Spleen (tissue), 11 donors: ENCODE measurements at regions not wholly inside any gene's neighbourhood (a gene's known extent, or its start where the extent isn't known, plus 50 kb on each side); places are given as distances from the start of the nearest gene placed in this dataset.

ENCODE experiments used
- DNase-seq: peaks from one replicate; pipeline ENCODE4 v3.0.0-alpha.2; 2020
- H3K27ac ChIP-seq, 8 donors: fragments of 200-600 bp; sonication (generic) in 7 of 8; 1 replicate in 4 of 8; 2 replicates in 4 of 8; pipeline versions ENCODE4 v1.5.0 to v1.8.0; 2016 to 2021; ENCODE audit warnings: inconsistent platforms in 4 of 8, mild to moderate bottlenecking in 4 of 8, moderate library complexity in 1 of 8
- H3K27me3 ChIP-seq, 7 donors: fragments of 200-600 bp; sonication (generic) in 6 of 7; replicated peaks in 1 of 7; 1 replicate in 4 of 7; 2 replicates in 3 of 7; pipeline versions ENCODE4 v1.5.0 to v1.8.0; 2016 to 2021; ENCODE audit warnings: inconsistent platforms in 3 of 7, mild to moderate bottlenecking in 1 of 7
- H3K36me3 ChIP-seq, 6 donors: fragments of 200-600 bp; sonication (generic) in 5 of 6; 1 replicate in 4 of 6; 2 replicates in 2 of 6; pipeline versions ENCODE4 v1.5.0 to v1.8.0; 2016 to 2021; ENCODE audit warnings: inconsistent platforms in 2 of 6
- H3K4me1 ChIP-seq, 6 donors: fragments of 200-600 bp; sonication (generic) in 5 of 6; 1 replicate in 3 of 6; 2 replicates in 3 of 6; pipeline versions ENCODE4 v1.5.0 to v1.8.0; 2016 to 2021; ENCODE audit warnings: inconsistent platforms in 3 of 6
- H3K4me3 ChIP-seq, 8 donors: fragments of 200-600 bp; sonication (generic) in 7 of 8; 1 replicate in 4 of 8; 2 replicates in 4 of 8; pipeline versions ENCODE4 v1.5.0 to v1.8.0; 2016 to 2021; ENCODE audit warnings: inconsistent platforms in 4 of 8, mild to moderate bottlenecking in 4 of 8, moderate library complexity in 2 of 8
- H3K9me3 ChIP-seq, 8 donors: fragments of 200-600 bp; sonication (generic) in 7 of 8; 1 replicate in 4 of 8; 2 replicates in 4 of 8; pipeline versions ENCODE4 v1.5.0 to v1.8.0; 2016 to 2021; ENCODE audit warnings: inconsistent platforms in 4 of 8
- POLR2A ChIP-seq, 3 donors: fragments of 450-650 bp; IDR thresholded peaks; one replicate each; pipeline ENCODE4 v1.5.1; 2017; ENCODE audit warnings: antibody characterized with exemption in 3 of 3, mild to moderate bottlenecking in 1 of 3
- POLR2AphosphoS5 ChIP-seq, 3 donors: sonication (generic); formaldehyde crosslinking; IDR thresholded peaks; one replicate each; pipeline ENCODE4 v1.5.1; 2017; ENCODE audit warnings: antibody characterized with exemption in 3 of 3
- WGBS, 5 donors: extraction: QIAGEN DNeasy Blood & Tissue Kit in 3 of 5; methylation state at CpG; one replicate each; pipeline versions ENCODE4 v1.1.5 to v1.1.7; 2013 to 2018; 5-methylcytosine and 5-hydroxymethylcytosine counted together
- intact Hi-C: fragments of 100-400 bp; cut with DNase I; formaldehyde crosslinking; loops from one replicate; pipeline ENCODE4 v1.15.0; 2023; ENCODE audit warnings: low total_unique reads
- TF ChIP-seq, protein P1 (sequence below), 11 experiments: fragments of 200-600 bp in 7 of 11; fragments of 450-650 bp in 4 of 11; sonication (generic) in 4 of 11; IDR thresholded peaks in 8 of 11; conservative IDR thresholded peaks in 3 of 11; 1 replicate in 7 of 11; 2 replicates in 4 of 11; pipeline versions ENCODE4 v1.4.0 to v1.8.0; 2016 to 2021; ENCODE audit warnings: antibody characterized with exemption in 11 of 11, inconsistent platforms in 4 of 11, mild to moderate bottlenecking in 1 of 11
- donor health status: healthy with polysubstance abuse.
- donor health status: DM: no; HTN: no; CAD: no; lungs with moderate emphysema.
- donor health status: DM: no; HTN: no; CAD: no.
- donor health status: Bipolar disorder and iron deficiency.
- donor health status: healthy.
- donor health status: DM: no; HTN: no; CAD: no.
- donor health status: DM: yes; HTN: yes; CAD: no.

DNA sequence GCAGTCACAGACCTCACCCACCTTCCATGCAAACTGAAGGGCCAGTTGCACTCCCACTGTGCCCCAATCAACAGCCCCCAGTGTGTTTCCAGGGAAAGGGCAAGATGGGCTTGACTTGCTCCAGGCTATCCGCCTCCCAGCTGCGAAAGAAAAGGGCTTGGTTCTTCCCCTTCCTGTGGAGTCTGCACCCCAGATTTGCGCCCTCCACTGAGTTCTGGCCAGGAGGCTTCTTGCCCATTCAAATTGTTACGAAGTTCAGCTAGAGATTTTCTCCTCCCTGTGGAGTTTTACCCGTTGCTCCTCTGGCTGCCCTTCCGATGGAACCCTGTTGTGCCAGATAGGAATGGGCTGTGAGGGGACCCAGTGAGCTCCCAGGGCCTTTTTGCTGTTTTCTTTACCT, 1096.9 kb upstream of the ALCAM start:
- Histone ChIP-seq H3K9me3 (peaks cover 0 to 13% (median 3%) of the 10 kb centered on the region in 8 donors), H3K4me3 (no peak overlapping the region), H3K36me3 (no peaks in the 10 kb centered on the region), H3K27ac (no peak overlapping the region), H3K27me3 (peaks cover 0 to 5% (median 0%) of the 10 kb centered on the region in 7 donors), H3K4me1 (no peaks in the 10 kb centered on the region)
- 80 to 87% (median 83%) methylated on average over 6 of the region's 6 CpGs for WGBS, 5 donors
- no peak for DNase-seq
- intact Hi-C loops, result no loop called here
- TF ChIP-seq, protein P1, sequence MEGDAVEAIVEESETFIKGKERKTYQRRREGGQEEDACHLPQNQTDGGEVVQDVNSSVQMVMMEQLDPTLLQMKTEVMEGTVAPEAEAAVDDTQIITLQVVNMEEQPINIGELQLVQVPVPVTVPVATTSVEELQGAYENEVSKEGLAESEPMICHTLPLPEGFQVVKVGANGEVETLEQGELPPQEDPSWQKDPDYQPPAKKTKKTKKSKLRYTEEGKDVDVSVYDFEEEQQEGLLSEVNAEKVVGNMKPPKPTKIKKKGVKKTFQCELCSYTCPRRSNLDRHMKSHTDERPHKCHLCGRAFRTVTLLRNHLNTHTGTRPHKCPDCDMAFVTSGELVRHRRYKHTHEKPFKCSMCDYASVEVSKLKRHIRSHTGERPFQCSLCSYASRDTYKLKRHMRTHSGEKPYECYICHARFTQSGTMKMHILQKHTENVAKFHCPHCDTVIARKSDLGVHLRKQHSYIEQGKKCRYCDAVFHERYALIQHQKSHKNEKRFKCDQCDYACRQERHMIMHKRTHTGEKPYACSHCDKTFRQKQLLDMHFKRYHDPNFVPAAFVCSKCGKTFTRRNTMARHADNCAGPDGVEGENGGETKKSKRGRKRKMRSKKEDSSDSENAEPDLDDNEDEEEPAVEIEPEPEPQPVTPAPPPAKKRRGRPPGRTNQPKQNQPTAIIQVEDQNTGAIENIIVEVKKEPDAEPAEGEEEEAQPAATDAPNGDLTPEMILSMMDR (IDR thresholded peaks at IDR 0.05 in 8 of 11, conservative IDR thresholded peaks at IDR 0.05 in 3 of 11), result no peak
- TF ChIP-seq POLR2AphosphoS5 (IDR thresholded peaks at IDR 0.05) (no peak), POLR2A (IDR thresholded peaks at IDR 0.05) (no peak)

DNA sequence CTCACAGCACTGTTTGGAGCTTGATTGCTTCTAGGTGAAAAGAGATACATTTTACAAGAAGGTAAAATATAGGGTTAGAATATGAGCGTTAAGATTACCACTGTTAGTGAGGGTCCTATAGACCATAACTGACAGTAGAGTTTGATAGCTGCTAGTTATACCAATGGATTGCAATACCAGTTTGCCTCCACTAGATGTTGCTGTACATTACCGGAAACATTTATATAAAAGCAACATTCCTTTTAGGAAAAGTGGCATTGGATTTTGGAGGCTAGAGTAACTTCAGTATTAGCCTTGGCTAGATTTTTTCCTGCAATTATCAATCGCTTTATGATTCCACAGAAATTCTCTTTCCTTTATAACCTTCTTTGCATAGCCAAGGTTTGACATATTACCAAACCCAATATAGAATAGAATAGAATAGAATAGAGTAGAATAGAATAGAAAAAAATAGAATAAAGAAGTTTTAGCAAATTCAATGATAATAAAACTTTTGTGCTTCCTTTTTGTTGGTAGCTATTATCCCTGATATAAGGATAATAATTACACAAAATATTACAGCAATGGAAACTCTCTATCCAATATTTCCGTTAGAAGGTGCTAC, 1093.6 kb upstream of the ALCAM start:
- peaks cover 0 to 47% (median 19%) of the 10 kb centered on the region in 8 donors for H3K9me3 ChIP-seq
- WGBS, 5 donors, result 65 to 75% (median 68%) methylated on average over 4 of the region's 4 CpGs
- no peak for TF ChIP-seq POLR2AphosphoS5 (IDR thresholded peaks at IDR 0.05)
- TF ChIP-seq, protein P1 (IDR thresholded peaks at IDR 0.05 in 8 of 11, conservative IDR thresholded peaks at IDR 0.05 in 3 of 11), result peak; percentile 21 to 72 (median 61)
- intact Hi-C loops, result no loop called here
- DNase-seq, result no peak
- peaks cover 0 to 5% (median 0%) of the 10 kb centered on the region in 7 donors for H3K27me3 ChIP-seq
- H3K27ac ChIP-seq, result no peak overlapping the region
- no peaks in the 10 kb centered on the region for H3K4me1 ChIP-seq
- H3K36me3 ChIP-seq, result no peaks in the 10 kb centered on the region
- H3K4me3 ChIP-seq, result no peak overlapping the region

DNA sequence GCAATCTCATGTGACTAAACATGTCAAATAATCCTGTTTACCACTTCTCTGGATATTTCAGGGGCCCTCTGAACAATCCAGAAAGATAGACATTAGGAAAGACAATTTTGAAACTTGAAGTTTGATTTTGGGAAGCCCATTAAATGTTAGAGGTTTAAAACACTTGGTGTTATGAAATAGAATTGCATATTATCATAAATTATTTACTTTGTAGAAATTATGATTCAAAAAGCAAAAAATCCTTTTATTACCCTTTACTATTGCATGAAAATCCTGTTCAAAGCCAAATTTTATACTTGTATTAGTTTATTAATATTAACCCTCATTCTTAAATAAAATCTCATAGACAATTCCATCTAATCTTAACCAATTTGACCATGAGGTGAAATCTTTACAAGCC, 1091.5 kb upstream of the ALCAM start:
- intact Hi-C loops, result no loop called here
- no peak for DNase-seq
- H3K36me3 ChIP-seq, result no peaks in the 10 kb centered on the region
- peaks cover 0 to 4% (median 0%) of the 10 kb centered on the region in 6 donors for H3K4me1 ChIP-seq
- no peak overlapping the region for H3K27ac ChIP-seq
- H3K27me3 ChIP-seq, result no peaks in the 10 kb centered on the region
- no peak overlapping the region for H3K4me3 ChIP-seq
- H3K9me3 ChIP-seq, result peaks cover 0 to 63% (median 19%) of the 10 kb centered on the region in 8 donors
- no peak for TF ChIP-seq POLR2A (IDR thresholded peaks at IDR 0.05)
- TF ChIP-seq, protein P1 (IDR thresholded peaks at IDR 0.05 in 8 of 11, conservative IDR thresholded peaks at IDR 0.05 in 3 of 11), result no peak
- no peak for TF ChIP-seq POLR2AphosphoS5 (IDR thresholded peaks at IDR 0.05)

DNA sequence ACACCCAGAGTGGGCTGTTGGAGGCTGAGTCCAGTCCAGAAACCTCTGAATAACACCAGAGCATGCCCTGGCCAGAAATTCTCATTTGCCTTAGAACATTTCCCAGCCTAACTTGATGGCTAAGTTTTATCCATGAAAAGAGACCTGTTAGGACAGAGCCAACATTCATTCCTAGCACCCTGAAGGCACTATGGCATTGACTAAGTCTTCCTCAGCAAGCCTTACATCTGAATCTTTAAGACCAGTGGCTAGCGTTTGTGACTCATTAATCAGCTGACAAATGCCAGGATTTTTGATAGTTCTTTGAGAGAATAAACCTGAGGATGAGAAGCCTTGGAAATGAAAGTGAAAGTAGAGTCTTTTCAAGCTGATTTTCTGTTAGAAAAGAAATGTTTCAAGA, 1087.1 kb upstream of the ALCAM start:
- Histone ChIP-seq H3K4me3 (peak overlapping the region in 2 of 8 donors; percentile 24 to 48), H3K36me3 (no peaks in the 10 kb centered on the region), H3K27ac (peak overlapping the region in 1 of 8 donors; percentile 23), H3K9me3 (peaks cover 9 to 93% (median 49%) of the 10 kb centered on the region in 8 donors), H3K4me1 (peaks cover 0 to 4% (median 0%) of the 10 kb centered on the region in 6 donors), H3K27me3 (no peaks in the 10 kb centered on the region)
- no peak for DNase-seq
- no peak for TF ChIP-seq POLR2AphosphoS5 (IDR thresholded peaks at IDR 0.05)
- TF ChIP-seq POLR2A (IDR thresholded peaks at IDR 0.05), result no peak
- TF ChIP-seq, protein P1 (IDR thresholded peaks at IDR 0.05 in 8 of 11, conservative IDR thresholded peaks at IDR 0.05 in 3 of 11), result no peak
- 23 to 45% (median 38%) methylated on average over 1 of the region's 1 CpG for WGBS, 5 donors
- intact Hi-C loops, result no loop called here
